GM13976 (cell line): ENCODE measurements at regions not wholly inside any gene's neighbourhood (a gene's known extent, or its start where the extent isn't known, plus 50 kb on each side); places are given as distances from the start of the nearest gene placed in this dataset.

Experiments used
- DNase-seq: peaks from one replicate; pipeline ENCODE4 v3.0.0; 2012; ENCODE audit warnings: low spot score
- in situ Hi-C: fragments of 300-500 bp; cut with MboI; formaldehyde crosslinking; loops from one replicate; pipeline ENCODE4 v1.12.0; 2022; ENCODE audit warnings: low sequenced_read_pairs, mixed read lengths, inconsistent platforms; ENCODE audit not compliant: unreplicated experiment
- TF ChIP-seq, protein P1 (sequence below): IDR thresholded peaks from 2 replicates; pipeline ENCODE4 v1.5.1; 2012; ENCODE audit warnings: borderline replicate concordance, mild to moderate bottlenecking; ENCODE audit not compliant: insufficient read depth; ENCODE audit errors: extremely low read depth, missing control alignments, control extremely low read depth

DNA sequence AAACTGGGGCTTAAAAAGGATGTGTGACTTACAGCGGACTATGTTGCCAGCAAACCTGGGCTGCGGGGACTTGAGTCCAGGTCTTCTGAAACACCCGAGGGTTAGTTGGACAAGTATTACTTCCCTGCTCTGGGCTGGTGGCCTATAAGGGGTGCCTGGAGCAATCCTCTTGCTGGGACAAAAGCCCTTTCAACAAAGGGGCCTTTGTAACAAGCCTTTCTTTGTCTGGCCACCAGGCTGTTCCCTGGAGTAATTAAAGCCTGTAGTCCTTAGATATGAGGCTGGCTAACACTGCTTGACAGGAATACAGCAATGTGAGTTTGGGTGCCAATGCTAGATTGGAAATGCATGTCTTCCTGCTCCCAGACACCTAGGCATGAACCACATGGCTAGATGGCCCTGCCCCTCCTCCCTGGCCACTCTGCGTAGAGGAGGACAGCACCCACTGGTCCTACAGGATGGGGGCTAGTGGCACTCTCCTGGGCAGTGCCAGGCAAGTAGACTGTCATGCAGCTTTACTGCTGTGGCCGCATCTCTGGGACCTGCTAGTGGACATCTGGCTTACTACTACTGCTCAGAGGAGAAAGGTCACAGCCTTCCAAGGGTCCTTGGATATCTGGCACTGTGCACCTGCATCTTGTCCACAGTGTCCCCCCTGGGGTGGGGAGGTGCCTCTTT lies 343.1 kb downstream of the ZSWIM6 start:
- DNase-seq: no peak
- TF ChIP-seq, protein P1, sequence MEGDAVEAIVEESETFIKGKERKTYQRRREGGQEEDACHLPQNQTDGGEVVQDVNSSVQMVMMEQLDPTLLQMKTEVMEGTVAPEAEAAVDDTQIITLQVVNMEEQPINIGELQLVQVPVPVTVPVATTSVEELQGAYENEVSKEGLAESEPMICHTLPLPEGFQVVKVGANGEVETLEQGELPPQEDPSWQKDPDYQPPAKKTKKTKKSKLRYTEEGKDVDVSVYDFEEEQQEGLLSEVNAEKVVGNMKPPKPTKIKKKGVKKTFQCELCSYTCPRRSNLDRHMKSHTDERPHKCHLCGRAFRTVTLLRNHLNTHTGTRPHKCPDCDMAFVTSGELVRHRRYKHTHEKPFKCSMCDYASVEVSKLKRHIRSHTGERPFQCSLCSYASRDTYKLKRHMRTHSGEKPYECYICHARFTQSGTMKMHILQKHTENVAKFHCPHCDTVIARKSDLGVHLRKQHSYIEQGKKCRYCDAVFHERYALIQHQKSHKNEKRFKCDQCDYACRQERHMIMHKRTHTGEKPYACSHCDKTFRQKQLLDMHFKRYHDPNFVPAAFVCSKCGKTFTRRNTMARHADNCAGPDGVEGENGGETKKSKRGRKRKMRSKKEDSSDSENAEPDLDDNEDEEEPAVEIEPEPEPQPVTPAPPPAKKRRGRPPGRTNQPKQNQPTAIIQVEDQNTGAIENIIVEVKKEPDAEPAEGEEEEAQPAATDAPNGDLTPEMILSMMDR: no peak
- in situ Hi-C loops: no loop called here

DNA sequence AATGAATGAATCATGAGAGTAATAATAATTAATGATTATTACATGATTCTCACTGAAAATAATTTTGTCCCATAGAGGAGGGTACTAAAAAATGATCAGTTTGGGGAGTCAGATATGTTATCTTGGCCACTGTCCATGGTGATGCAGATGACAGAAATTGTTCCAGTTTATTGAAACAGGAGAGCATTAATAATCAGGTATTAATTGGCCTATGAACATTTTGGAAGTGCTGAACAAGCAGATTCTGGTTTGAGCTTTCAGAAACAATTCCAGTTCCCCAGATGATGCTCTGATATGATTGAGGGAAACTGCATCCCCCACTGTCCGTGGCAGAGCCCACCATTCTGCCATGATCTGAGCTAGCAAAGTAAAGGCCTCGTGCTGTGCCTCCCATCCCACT lies 345.2 kb downstream of the ZSWIM6 start:
- no peak for DNase-seq
- TF ChIP-seq, protein P1: no peak
- in situ Hi-C loops: no loop called here

DNA sequence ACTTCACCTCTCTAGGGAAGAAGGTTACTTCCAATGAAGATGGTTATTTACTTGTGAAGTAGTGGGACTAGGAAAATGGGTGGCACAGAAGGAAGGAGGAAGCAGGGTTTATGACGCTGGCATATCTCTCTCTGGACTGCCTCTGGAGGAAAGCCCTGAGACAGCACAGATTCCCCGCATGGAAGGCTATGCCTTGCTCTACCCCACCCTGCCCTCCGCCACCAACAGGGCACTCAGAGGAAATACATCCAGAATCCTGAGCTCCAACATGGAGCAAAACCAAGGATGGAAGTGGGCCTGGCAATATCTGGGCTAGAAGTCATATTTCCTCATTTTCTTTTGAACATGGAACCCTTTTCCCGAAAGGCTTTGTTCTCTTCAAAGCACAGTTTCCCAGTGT lies 346.9 kb downstream of the ZSWIM6 start:
- DNase-seq: no peak
- TF ChIP-seq, protein P1: no peak
- in situ Hi-C loops: no loop called here

DNA sequence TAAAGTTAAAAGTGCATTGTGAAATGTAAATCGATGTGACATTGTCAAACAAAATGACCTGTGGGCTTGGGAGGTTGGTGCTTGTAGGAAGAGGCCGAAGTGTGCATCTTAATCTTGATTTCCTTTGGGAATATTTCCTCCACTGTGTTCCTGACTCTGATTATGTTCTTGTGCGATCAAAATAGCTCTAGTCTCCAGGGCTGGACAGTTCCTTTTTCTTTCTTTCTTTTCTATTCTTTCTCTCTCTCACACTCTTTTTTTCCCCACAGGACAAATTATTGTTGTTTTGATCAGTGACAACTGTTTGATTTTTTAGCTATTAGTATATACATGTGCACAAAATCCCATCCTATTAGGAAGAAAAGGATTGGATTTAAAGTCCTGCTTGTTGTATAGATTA lies 347.5 kb downstream of the ZSWIM6 start:
- no peak for DNase-seq

DNA sequence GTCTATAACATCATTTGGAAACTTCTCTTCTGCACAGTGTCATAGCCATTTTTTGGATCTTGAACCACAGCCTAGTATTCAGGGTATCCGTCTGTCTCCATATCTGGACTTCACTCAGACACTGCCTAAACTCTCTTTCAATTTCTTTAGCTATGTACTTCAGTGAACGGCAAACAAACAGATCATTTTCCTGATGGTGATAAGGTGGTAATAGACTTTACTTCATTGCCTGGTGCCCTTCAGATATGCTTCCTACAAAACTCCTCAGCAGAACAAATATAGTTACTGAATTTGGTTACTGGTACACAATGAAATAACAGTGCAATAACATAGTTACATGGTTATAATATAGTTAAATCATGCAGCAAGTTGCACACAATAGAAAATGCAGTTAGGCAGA lies 348.2 kb downstream of the ZSWIM6 start:
- TF ChIP-seq, protein P1: no peak
- in situ Hi-C loops: no loop called here
- no peak for DNase-seq

More for the DNA sequence above, 347.5 kb downstream of the ZSWIM6 start:
- TF ChIP-seq, protein P1: no peak
- in situ Hi-C loops: no loop called here

DNA sequence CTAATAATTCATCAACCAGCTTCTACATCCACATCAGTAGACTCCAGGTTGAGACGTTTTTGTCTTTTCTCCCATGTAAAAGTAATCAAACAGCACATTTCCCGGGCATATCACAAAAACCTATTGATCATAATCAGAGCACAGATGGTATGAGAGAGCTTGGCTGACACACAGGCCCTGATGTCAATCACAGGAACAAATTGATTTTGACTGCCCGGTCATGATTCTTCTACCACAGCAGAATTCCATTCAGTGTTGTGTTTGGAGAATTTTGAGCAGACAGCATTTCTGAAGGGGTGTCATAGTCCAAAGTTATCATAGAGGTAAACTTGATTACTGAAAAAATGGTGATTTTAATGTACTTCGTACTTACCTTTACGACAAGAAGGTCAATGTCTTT lies 351.1 kb downstream of the ZSWIM6 start:
- in situ Hi-C loops: no loop called here
- TF ChIP-seq, protein P1: no peak
- DNase-seq: no peak

DNA sequence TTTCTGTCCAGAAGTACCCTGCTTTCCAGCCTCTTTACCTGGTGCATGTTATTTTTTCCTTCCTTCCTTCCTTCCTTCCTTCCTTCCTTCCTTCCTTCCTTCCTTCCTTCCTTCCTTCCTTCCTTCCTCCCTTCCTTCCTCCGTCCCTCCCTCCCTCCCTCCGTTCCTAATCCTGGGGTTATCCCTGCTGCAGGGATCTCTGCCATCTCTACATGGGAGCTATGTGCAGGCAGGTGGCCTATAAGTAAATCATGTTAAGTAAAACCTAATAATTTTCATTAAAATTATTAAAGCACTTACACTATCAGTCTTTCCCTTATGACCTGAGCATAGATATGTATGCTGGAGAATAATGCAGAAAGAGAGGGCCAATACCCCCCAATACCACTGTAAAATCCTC lies 351.9 kb downstream of the ZSWIM6 start:
- DNase-seq: no peak
- TF ChIP-seq, protein P1: no peak
- in situ Hi-C loops: no loop called here
